ENCODE measurements at regions not wholly inside any gene's neighbourhood (a gene's known extent, or its start where the extent isn't known, plus 50 kb on each side); places are given as distances from the start of the nearest gene placed in this dataset.

- H3K27ac ChIP-seq (ENCODE audit: insufficient read depth, low read length): no peak overlapping the region
- no peak overlapping the region for H3K4me3 ChIP-seq (replicated peaks in 1 of 4; ENCODE audit: control extremely low read depth in 1 of 4, insufficient read depth in 1 of 4, low read depth in 3 of 4, low read length in 4 of 4)
- no peaks in the 10 kb centered on the region for H3K4me1 ChIP-seq (ENCODE audit: control insufficient read depth, extremely low read depth, insufficient read depth, low read length)
- no peaks in the 10 kb centered on the region for H3K79me2 ChIP-seq (ENCODE audit: control insufficient read depth, insufficient read depth, low read length)
- no peak for DNase-seq (ENCODE audit: low read depth in 2 of 2)
- no peaks in the 10 kb centered on the region for H3K36me3 ChIP-seq (ENCODE audit: control insufficient read depth, insufficient read depth, low read length)
- H3K9me3 ChIP-seq (ENCODE audit: control insufficient read depth, insufficient read depth, low read depth, low read length): no peaks in the 10 kb centered on the region
- H4K20me1 ChIP-seq (ENCODE audit: control insufficient read depth, extremely low read depth, insufficient read depth, low read length): no peaks in the 10 kb centered on the region
- TF ChIP-seq CTCF (conservative IDR thresholded peaks at IDR 0.05 in 1 of 2, IDR thresholded peaks at IDR 0.05 in 1 of 2; ENCODE audit: low read depth in 1 of 2, low read length in 2 of 2) (no peak), EZH2 (IDR thresholded peaks at IDR 0.05; ENCODE audit: low read length, missing control alignments) (no peak)
- H3K27me3 ChIP-seq (ENCODE audit: control insufficient read depth, insufficient read depth, low read length): no peaks in the 10 kb centered on the region
- no peak overlapping the region for H2AFZ ChIP-seq (ENCODE audit: low read length)
- no peak overlapping the region for H3K9ac ChIP-seq (ENCODE audit: insufficient read depth, low read length)
- no peak overlapping the region for H3K4me2 ChIP-seq (ENCODE audit: extremely low read depth, insufficient read depth, low read length)
Measured at GRCh38 chr10:109173121-109173520, 750.2 kb downstream of the XPNPEP1 start.

- no peaks in the 10 kb centered on the region for H3K27me3 ChIP-seq (ENCODE audit: control insufficient read depth, insufficient read depth, low read length)
- no peak overlapping the region for H3K4me2 ChIP-seq (ENCODE audit: extremely low read depth, insufficient read depth, low read length)
- no peaks in the 10 kb centered on the region for H3K36me3 ChIP-seq (ENCODE audit: control insufficient read depth, insufficient read depth, low read length)
- TF ChIP-seq CTCF (conservative IDR thresholded peaks at IDR 0.05 in 1 of 2, IDR thresholded peaks at IDR 0.05 in 1 of 2; ENCODE audit: low read depth in 1 of 2, low read length in 2 of 2) (no peak), EZH2 (IDR thresholded peaks at IDR 0.05; ENCODE audit: low read length, missing control alignments) (no peak)
- H3K9ac ChIP-seq (ENCODE audit: insufficient read depth, low read length): no peak overlapping the region
- H3K27ac ChIP-seq (ENCODE audit: insufficient read depth, low read length): no peak overlapping the region
- no peaks in the 10 kb centered on the region for H3K4me1 ChIP-seq (ENCODE audit: control insufficient read depth, extremely low read depth, insufficient read depth, low read length)
- H3K9me3 ChIP-seq (ENCODE audit: control insufficient read depth, insufficient read depth, low read depth, low read length): no peaks in the 10 kb centered on the region
- no peaks in the 10 kb centered on the region for H3K79me2 ChIP-seq (ENCODE audit: control insufficient read depth, insufficient read depth, low read length)
- no peak overlapping the region for H2AFZ ChIP-seq (ENCODE audit: low read length)
- H4K20me1 ChIP-seq (ENCODE audit: control insufficient read depth, extremely low read depth, insufficient read depth, low read length): no peaks in the 10 kb centered on the region
- H3K4me3 ChIP-seq (replicated peaks in 1 of 4; ENCODE audit: control extremely low read depth in 1 of 4, insufficient read depth in 1 of 4, low read depth in 3 of 4, low read length in 4 of 4): no peak overlapping the region
- peak in 1 of 2 donors; percentile 6 for DNase-seq (ENCODE audit: low read depth in 2 of 2)
Measured at GRCh38 chr10:109166935-109167334, 756.4 kb downstream of the XPNPEP1 start.

GRCh38 chr10:109159351-109159750, 764.0 kb downstream of the XPNPEP1 start:
- H3K9ac ChIP-seq (ENCODE audit: insufficient read depth, low read length): no peak overlapping the region

More at GRCh38 chr10:109159351-109159750, 764.0 kb downstream of the XPNPEP1 start:
- no peak overlapping the region for H3K4me3 ChIP-seq (replicated peaks in 1 of 4; ENCODE audit: control extremely low read depth in 1 of 4, insufficient read depth in 1 of 4, low read depth in 3 of 4, low read length in 4 of 4)
- no peaks in the 10 kb centered on the region for H4K20me1 ChIP-seq (ENCODE audit: control insufficient read depth, extremely low read depth, insufficient read depth, low read length)
- no peaks in the 10 kb centered on the region for H3K36me3 ChIP-seq (ENCODE audit: control insufficient read depth, insufficient read depth, low read length)
- TF ChIP-seq EZH2 (IDR thresholded peaks at IDR 0.05; ENCODE audit: low read length, missing control alignments): no peak
- no peak for TF ChIP-seq CTCF (conservative IDR thresholded peaks at IDR 0.05 in 1 of 2, IDR thresholded peaks at IDR 0.05 in 1 of 2; ENCODE audit: low read depth in 1 of 2, low read length in 2 of 2)
- no peaks in the 10 kb centered on the region for H3K27me3 ChIP-seq (ENCODE audit: control insufficient read depth, insufficient read depth, low read length)
- no peaks in the 10 kb centered on the region for H3K9me3 ChIP-seq (ENCODE audit: control insufficient read depth, insufficient read depth, low read depth, low read length)
- H3K79me2 ChIP-seq (ENCODE audit: control insufficient read depth, insufficient read depth, low read length): no peaks in the 10 kb centered on the region
- no peak overlapping the region for H3K4me2 ChIP-seq (ENCODE audit: extremely low read depth, insufficient read depth, low read length)
- H3K4me1 ChIP-seq (ENCODE audit: control insufficient read depth, extremely low read depth, insufficient read depth, low read length): no peaks in the 10 kb centered on the region
- no peak for DNase-seq (ENCODE audit: low read depth in 2 of 2)
- no peak overlapping the region for H2AFZ ChIP-seq (ENCODE audit: low read length)
- no peak overlapping the region for H3K27ac ChIP-seq (ENCODE audit: insufficient read depth, low read length)

Data from fibroblast of lung (primary cell).